Liver (tissue), 8 donors: ENCODE measurements at regions not wholly inside any gene's neighbourhood (a gene's known extent, or its start where the extent isn't known, plus 50 kb on each side); places are given as distances from the start of the nearest gene placed in this dataset.

Source experiments
- DNase-seq: peaks from one replicate; pipeline ENCODE4 v3.0.0-alpha.2; 2017; ENCODE audit warnings: low spot score
- H3K27ac ChIP-seq, 2 donors: one replicate each; pipeline ENCODE4 v1.7.0; 2013; ENCODE audit warnings: inconsistent platforms in 2 of 2, low read length in 2 of 2, control low read depth in 1 of 2, low read depth in 1 of 2, mild to moderate bottlenecking in 1 of 2
- H3K27me3 ChIP-seq, 4 donors: one replicate each; pipeline versions ENCODE4 v1.6.1 to v1.7.0; 2013; ENCODE audit warnings: low read length in 3 of 4, inconsistent platforms in 1 of 4, mild to moderate bottlenecking in 1 of 4, moderate library complexity in 1 of 4; ENCODE audit not compliant: control insufficient read depth in 4 of 4, insufficient read depth in 4 of 4
- H3K36me3 ChIP-seq, 4 donors: one replicate each; pipeline versions ENCODE4 v1.6.1 to v1.7.0; 2013; ENCODE audit warnings: low read length in 3 of 4, mild to moderate bottlenecking in 3 of 4, low read depth in 1 of 4, moderate library complexity in 1 of 4; ENCODE audit not compliant: control insufficient read depth in 4 of 4, insufficient read depth in 3 of 4
- H3K4me1 ChIP-seq, 4 donors: one replicate each; pipeline versions ENCODE4 v1.6.1 to v1.7.0; 2013; ENCODE audit warnings: low read length in 3 of 4, mild to moderate bottlenecking in 3 of 4, moderate library complexity in 1 of 4; ENCODE audit not compliant: control insufficient read depth in 4 of 4, insufficient read depth in 4 of 4
- H3K4me3 ChIP-seq, 3 donors: one replicate each; pipeline versions ENCODE4 v1.6.1 to v1.7.0; 2013; ENCODE audit warnings: low read length in 3 of 3, control low read depth in 1 of 3, low read depth in 1 of 3, mild to moderate bottlenecking in 1 of 3
- H3K9ac ChIP-seq, 2 donors: one replicate each; pipeline ENCODE4 v1.7.0; 2013; ENCODE audit warnings: low read length in 2 of 2, mild to moderate bottlenecking in 2 of 2, moderate library complexity in 2 of 2, control low read depth in 1 of 2, low read depth in 1 of 2
- H3K9me3 ChIP-seq, 4 donors: one replicate each; pipeline versions ENCODE4 v1.6.1 to v1.7.0; 2013; ENCODE audit warnings: low read length in 3 of 4; ENCODE audit not compliant: control insufficient read depth in 4 of 4
- CTCF ChIP-seq: fragments of 150-350 bp; IDR thresholded peaks from 2 replicates; pipeline ENCODE4 v1.5.1; 2017; ENCODE audit warnings: improper control_type of control experiment, low read depth, low read length; ENCODE audit not compliant: missing input control
- EGR1 ChIP-seq, 2 donors: IDR thresholded peaks; 2 replicates each; pipeline ENCODE4 v1.6.1; 2016 to 2018; ENCODE audit warnings: antibody characterized with exemption in 2 of 2, low read depth in 2 of 2
- FOXA1 ChIP-seq: IDR thresholded peaks from 2 replicates; pipeline ENCODE4 v1.6.1; 2016; ENCODE audit warnings: antibody characterized with exemption
- FOXA2 ChIP-seq: IDR thresholded peaks from 2 replicates; pipeline ENCODE4 v1.6.1; 2016; ENCODE audit warnings: antibody characterized with exemption
- GABPA ChIP-seq, 2 donors: IDR thresholded peaks in 1 of 2; conservative IDR thresholded peaks in 1 of 2; 2 replicates each; pipeline ENCODE4 v1.6.1; 2016; ENCODE audit warnings: antibody characterized with exemption in 2 of 2, mild to moderate bottlenecking in 1 of 2, moderate library complexity in 1 of 2
- HNF4A ChIP-seq, 2 donors: conservative IDR thresholded peaks; 2 replicates each; pipeline ENCODE4 v1.6.1; 2016; ENCODE audit warnings: antibody characterized with exemption in 2 of 2, mild to moderate bottlenecking in 2 of 2
- HNF4G ChIP-seq: IDR thresholded peaks from 2 replicates; pipeline ENCODE4 v1.6.1; 2016; ENCODE audit warnings: antibody characterized with exemption
- JUND ChIP-seq, 2 donors: IDR thresholded peaks; 2 replicates each; pipeline ENCODE4 v1.6.1; 2016; ENCODE audit warnings: antibody characterized with exemption in 2 of 2
- MAX ChIP-seq: IDR thresholded peaks from 2 replicates; pipeline ENCODE4 v1.6.1; 2016; ENCODE audit warnings: antibody characterized with exemption
- NR2F2 ChIP-seq: IDR thresholded peaks from 2 replicates; pipeline ENCODE4 v1.6.1; 2016; ENCODE audit warnings: antibody characterized with exemption
- RAD21 ChIP-seq, 2 donors: IDR thresholded peaks; 2 replicates each; pipeline ENCODE4 v1.6.1; 2016; ENCODE audit warnings: antibody characterized with exemption in 2 of 2, mild to moderate bottlenecking in 2 of 2
- REST ChIP-seq: IDR thresholded peaks from 2 replicates; pipeline ENCODE4 v1.6.1; 2016; ENCODE audit warnings: antibody characterized with exemption, mild to moderate bottlenecking
- RXRA ChIP-seq, 2 donors: IDR thresholded peaks; 2 replicates each; pipeline ENCODE4 v1.6.1; 2017 to 2018; ENCODE audit warnings: antibody characterized with exemption in 2 of 2, mild to moderate bottlenecking in 1 of 2
- SP1 ChIP-seq: IDR thresholded peaks from 2 replicates; pipeline ENCODE4 v1.6.1; 2018; ENCODE audit warnings: antibody characterized with exemption, mild to moderate bottlenecking
- TAF1 ChIP-seq: conservative IDR thresholded peaks from 2 replicates; pipeline ENCODE4 v1.6.1; 2016; ENCODE audit warnings: antibody characterized with exemption, mild to moderate bottlenecking
- YY1 ChIP-seq: IDR thresholded peaks from 2 replicates; pipeline ENCODE4 v1.6.1; 2016; ENCODE audit warnings: antibody characterized with exemption, mild to moderate bottlenecking
- WGBS: extraction: QIAGEN DNeasy Blood & Tissue Kit; methylation state at CpG from one replicate; pipeline ENCODE4 v1.1.7; 2013; 5-methylcytosine and 5-hydroxymethylcytosine counted together
- TF ChIP-seq, protein P1 (sequence below): IDR thresholded peaks from 2 replicates; pipeline ENCODE4 v1.6.1; 2016; ENCODE audit warnings: antibody characterized with exemption
- donor health status: healthy.
- donor health status: healthy.
- donor health status: healthy.
- donor health status: healthy.
- donor health status: healthy.

DNA sequence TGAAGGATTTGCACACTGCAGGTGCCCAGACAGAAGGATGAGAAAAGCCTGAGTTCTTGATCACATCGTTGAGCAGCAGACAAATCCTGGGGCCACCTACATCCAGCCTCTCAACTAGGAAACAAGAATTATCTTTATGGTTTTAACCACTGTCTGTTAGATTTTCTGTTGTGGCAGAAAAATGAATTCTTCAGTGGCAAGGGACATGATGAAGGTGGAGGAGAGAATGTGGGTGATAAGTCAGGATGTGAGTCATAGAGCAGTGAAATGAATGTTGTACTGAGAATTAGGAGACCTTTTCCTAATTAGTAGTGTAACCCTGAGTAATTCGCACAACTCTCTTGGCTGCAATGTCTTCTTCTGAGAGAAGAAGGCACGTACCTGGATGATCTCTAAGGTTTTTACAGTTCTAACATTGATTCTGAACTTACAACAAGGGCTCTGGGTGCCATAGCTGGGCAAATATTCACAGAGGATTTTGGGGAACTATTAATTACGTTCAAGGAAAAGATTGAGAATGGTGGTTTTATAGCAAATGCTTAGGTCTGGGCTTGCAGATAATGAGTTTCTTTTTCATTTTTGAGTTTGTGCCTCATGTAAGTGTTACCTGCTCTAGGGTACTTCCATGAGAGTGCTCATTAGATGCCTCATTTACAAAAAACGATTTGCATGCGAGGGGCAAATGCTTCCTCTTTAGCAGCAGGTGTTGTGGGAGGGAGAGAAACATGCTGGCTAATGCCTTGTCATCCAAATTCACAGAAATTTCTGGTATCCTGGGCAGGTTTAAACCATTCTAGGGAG lies 111.0 kb upstream of the KL start:
- Histone ChIP-seq H3K9ac (no peak overlapping the region), H3K27me3 (no peaks in the 10 kb centered on the region), H3K4me1 (no peaks in the 10 kb centered on the region), H3K27ac (no peak overlapping the region), H3K9me3 (no peaks in the 10 kb centered on the region), H3K36me3 (no peaks in the 10 kb centered on the region), H3K4me3 (no peak overlapping the region)
- DNase-seq: no peak
- WGBS: 66% methylated on average over 6 of the region's 6 CpGs
- TF ChIP-seq, protein P1, sequence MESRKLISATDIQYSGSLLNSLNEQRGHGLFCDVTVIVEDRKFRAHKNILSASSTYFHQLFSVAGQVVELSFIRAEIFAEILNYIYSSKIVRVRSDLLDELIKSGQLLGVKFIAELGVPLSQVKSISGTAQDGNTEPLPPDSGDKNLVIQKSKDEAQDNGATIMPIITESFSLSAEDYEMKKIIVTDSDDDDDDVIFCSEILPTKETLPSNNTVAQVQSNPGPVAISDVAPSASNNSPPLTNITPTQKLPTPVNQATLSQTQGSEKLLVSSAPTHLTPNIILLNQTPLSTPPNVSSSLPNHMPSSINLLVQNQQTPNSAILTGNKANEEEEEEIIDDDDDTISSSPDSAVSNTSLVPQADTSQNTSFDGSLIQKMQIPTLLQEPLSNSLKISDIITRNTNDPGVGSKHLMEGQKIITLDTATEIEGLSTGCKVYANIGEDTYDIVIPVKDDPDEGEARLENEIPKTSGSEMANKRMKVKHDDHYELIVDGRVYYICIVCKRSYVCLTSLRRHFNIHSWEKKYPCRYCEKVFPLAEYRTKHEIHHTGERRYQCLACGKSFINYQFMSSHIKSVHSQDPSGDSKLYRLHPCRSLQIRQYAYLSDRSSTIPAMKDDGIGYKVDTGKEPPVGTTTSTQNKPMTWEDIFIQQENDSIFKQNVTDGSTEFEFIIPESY: no peak
- no peak for TF ChIP-seq JUND (IDR thresholded peaks at IDR 0.05)
- TF ChIP-seq FOXA2: no peak
- no peak for TF ChIP-seq HNF4A (conservative IDR thresholded peaks at IDR 0.05)
- TF ChIP-seq YY1: no peak
- TF ChIP-seq NR2F2: no peak
- no peak for TF ChIP-seq MAX
- no peak for TF ChIP-seq SP1
- TF ChIP-seq EGR1 (IDR thresholded peaks at IDR 0.05; ENCODE audit: low read depth in 2 of 2): no peak
- no peak for TF ChIP-seq RAD21 (IDR thresholded peaks at IDR 0.05)
- no peak for TF ChIP-seq FOXA1

- Histone ChIP-seq H3K4me1 (no peaks in the 10 kb centered on the region), H3K9ac (no peak overlapping the region), H3K36me3 (no peaks in the 10 kb centered on the region), H3K27me3 (no peaks in the 10 kb centered on the region), H3K27ac (no peak overlapping the region), H3K4me3 (no peak overlapping the region), H3K9me3 (no peaks in the 10 kb centered on the region)
- DNase-seq: no peak
- TF ChIP-seq GABPA (IDR thresholded peaks at IDR 0.05 in 1 of 2, conservative IDR thresholded peaks at IDR 0.05 in 1 of 2) (no peak), JUND (IDR thresholded peaks at IDR 0.05) (no peak), RAD21 (IDR thresholded peaks at IDR 0.05) (no peak), FOXA1 (no peak), REST (no peak), CTCF (no peak), SP1 (no peak), RXRA (IDR thresholded peaks at IDR 0.05) (no peak), TAF1 (no peak), HNF4G (no peak), YY1 (no peak), EGR1 (IDR thresholded peaks at IDR 0.05; ENCODE audit: low read depth in 2 of 2) (no peak)
- TF ChIP-seq, protein P1: no peak
- WGBS: 71% methylated on average over 4 of the region's 4 CpGs
Measured at GRCh38 chr13:32905864-32906180, 110.4 kb upstream of the KL start.
